ENCODE measurements at regions not wholly inside any gene's neighbourhood (a gene's known extent, or its start where the extent isn't known, plus 50 kb on each side); places are given as distances from the start of the nearest gene placed in this dataset.
A peak's percentile ranks its signal among the peaks of the same experiment; 100 is the strongest.

- no peak for TF ChIP-seq POLR2A (IDR thresholded peaks at IDR 0.05; ENCODE audit: borderline replicate concordance, extremely low read depth, insufficient read depth, insufficient read length)
Observed at GRCh38 chr7:54883576-54883975, 124.6 kb upstream of the SEC61G start (continued).

- no peaks in the 10 kb centered on the region for H3K79me2 ChIP-seq (ENCODE audit: insufficient read depth, low read length)
- ATAC-seq (no peak), DNase-seq (ENCODE audit: low read depth, low spot score) (no peak)
- no peak overlapping the region for H3K4me2 ChIP-seq (ENCODE audit: low read length)
- no peaks in the 10 kb centered on the region for H4K20me1 ChIP-seq (ENCODE audit: insufficient read depth)
- H3K27me3 ChIP-seq (ENCODE audit: insufficient read depth, low read length): no peaks in the 10 kb centered on the region
- BruUV-seq (replicated peaks): no TSS peak
- no peaks in the 10 kb centered on the region for H3K4me1 ChIP-seq (ENCODE audit: control insufficient read depth in 1 of 2, insufficient read depth in 2 of 2, low read length in 2 of 2)
- H3K27ac ChIP-seq (ENCODE audit: low read depth, low read length): no peak overlapping the region
- RAD21 ChIA-PET (ENCODE audit: low non-redundant PET in 1 of 2, low total read pairs in 2 of 2, uncharacterized antibody in 2 of 2, unreplicated experiment in 2 of 2): no interaction called here
- H3K9me2 ChIP-seq (ENCODE audit: insufficient read depth): no peaks in the 10 kb centered on the region
- intact Hi-C loops (cut with micrococcal nuclease): no loop called here
- no peak overlapping the region for H3K9ac ChIP-seq (ENCODE audit: low read length)
- no peaks in the 10 kb centered on the region for H3K36me3 ChIP-seq (ENCODE audit: control insufficient read depth in 1 of 2, insufficient read depth in 2 of 2, low read length in 2 of 2)
- no peak for TF ChIP-seq ELF1 (IDR thresholded peaks at IDR 0.05; ENCODE audit: borderline replicate concordance, low read depth)
- no peak for TF ChIP-seq TCF7L2 (IDR thresholded peaks at IDR 0.05; ENCODE audit: borderline replicate concordance, extremely low read depth, insufficient read depth, insufficient read length)
- TF ChIP-seq EZH2phosphoT487 (IDR thresholded peaks at IDR 0.05; ENCODE audit: borderline replicate concordance): no peak
- TF ChIP-seq MAX (IDR thresholded peaks at IDR 0.05): no peak
- no peak for TF ChIP-seq SRF (IDR thresholded peaks at IDR 0.05; ENCODE audit: low read depth)
- TF ChIP-seq SP1 (IDR thresholded peaks at IDR 0.05; ENCODE audit: low read depth): no peak
- TF ChIP-seq JUND (IDR thresholded peaks at IDR 0.05): no peak
- no peak for TF ChIP-seq POLR2A (IDR thresholded peaks at IDR 0.05; ENCODE audit: borderline replicate concordance, extremely low read depth, insufficient read depth, insufficient read length)
- H3K9me3 ChIP-seq (ENCODE audit: control insufficient read depth in 1 of 2, insufficient read depth in 1 of 2, low read depth in 1 of 2, low read length in 2 of 2): no peaks in the 10 kb centered on the region
- CTCF ChIA-PET: no interaction called here
- H3K4me3 ChIP-seq (replicated peaks in 1 of 2; ENCODE audit: low read depth in 1 of 2, low read length in 2 of 2): no peak overlapping the region
- POLR2A ChIA-PET: no interaction called here
- H2AFZ ChIP-seq (ENCODE audit: low read depth, low read length, poor library complexity, severe bottlenecking): peak overlapping the region; percentile 16
Observed at GRCh38 chr7:54885285-54885684, 126.3 kb upstream of the SEC61G start.

GRCh38 chr7:54888067-54888733 is 129.2 kb upstream of the SEC61G start:
- ATAC-seq (no peak), DNase-seq (ENCODE audit: low read depth, low spot score) (no peak)
- Histone ChIP-seq H3K27me3 (ENCODE audit: insufficient read depth, low read length) (no peaks in the 10 kb centered on the region), H3K27ac (ENCODE audit: low read depth, low read length) (no peak overlapping the region), H3K9ac (ENCODE audit: low read length) (no peak overlapping the region), H4K20me1 (ENCODE audit: insufficient read depth) (no peaks in the 10 kb centered on the region), H3K9me3 (ENCODE audit: control insufficient read depth in 1 of 2, insufficient read depth in 1 of 2, low read depth in 1 of 2, low read length in 2 of 2) (no peaks in the 10 kb centered on the region), H3K9me2 (ENCODE audit: insufficient read depth) (no peaks in the 10 kb centered on the region), H3K4me2 (ENCODE audit: low read length) (no peak overlapping the region), H2AFZ (ENCODE audit: low read depth, low read length, poor library complexity, severe bottlenecking) (no peak overlapping the region), H3K4me1 (ENCODE audit: control insufficient read depth in 1 of 2, insufficient read depth in 2 of 2, low read length in 2 of 2) (no peaks in the 10 kb centered on the region), H3K4me3 (replicated peaks in 1 of 2; ENCODE audit: low read depth in 1 of 2, low read length in 2 of 2) (no peak overlapping the region), H3K79me2 (ENCODE audit: insufficient read depth, low read length) (no peaks in the 10 kb centered on the region), H3K36me3 (ENCODE audit: control insufficient read depth in 1 of 2, insufficient read depth in 2 of 2, low read length in 2 of 2) (no peaks in the 10 kb centered on the region)
- POLR2A ChIA-PET: no interaction called here
- intact Hi-C loops (cut with micrococcal nuclease): no loop called here
- no TSS peak for BruUV-seq (replicated peaks)
- RAD21 ChIA-PET (ENCODE audit: low non-redundant PET in 1 of 2, low total read pairs in 2 of 2, uncharacterized antibody in 2 of 2, unreplicated experiment in 2 of 2): no interaction called here
- CTCF ChIA-PET: no interaction called here
- TF ChIP-seq ZFX (IDR thresholded peaks at IDR 0.05) (no peak), EZH2 (IDR thresholded peaks at IDR 0.05) (no peak), YY1 (IDR thresholded peaks at IDR 0.05; ENCODE audit: extremely low read depth, insufficient replicate concordance, low read depth, low read length) (no peak), CTCF (IDR thresholded peaks at IDR 0.05 in 2 of 3, conservative IDR thresholded peaks at IDR 0.05 in 1 of 3; ENCODE audit: borderline replicate concordance in 1 of 3, insufficient read depth in 1 of 3, low read depth in 2 of 3, low read length in 2 of 3) (no peak), FOSL1 (IDR thresholded peaks at IDR 0.05; ENCODE audit: low read depth) (no peak), RAD21 (IDR thresholded peaks at IDR 0.05; ENCODE audit: low read depth) (no peak), MAX (IDR thresholded peaks at IDR 0.05) (no peak), CBX3 (IDR thresholded peaks at IDR 0.05; ENCODE audit: low read depth) (no peak), EGR1 (IDR thresholded peaks at IDR 0.05; ENCODE audit: low read depth) (no peak), SIN3A (IDR thresholded peaks at IDR 0.05; ENCODE audit: low read depth) (no peak)
